ENCODE measurements at regions not wholly inside any gene's neighbourhood (a gene's known extent, or its start where the extent isn't known, plus 50 kb on each side); places are given as distances from the start of the nearest gene placed in this dataset.
"Not testable (repeated sequence)": the region's sequence is repeated elsewhere in the genome, so short reads cannot be mapped to it uniquely, and the experiment has no call there.

DNA sequence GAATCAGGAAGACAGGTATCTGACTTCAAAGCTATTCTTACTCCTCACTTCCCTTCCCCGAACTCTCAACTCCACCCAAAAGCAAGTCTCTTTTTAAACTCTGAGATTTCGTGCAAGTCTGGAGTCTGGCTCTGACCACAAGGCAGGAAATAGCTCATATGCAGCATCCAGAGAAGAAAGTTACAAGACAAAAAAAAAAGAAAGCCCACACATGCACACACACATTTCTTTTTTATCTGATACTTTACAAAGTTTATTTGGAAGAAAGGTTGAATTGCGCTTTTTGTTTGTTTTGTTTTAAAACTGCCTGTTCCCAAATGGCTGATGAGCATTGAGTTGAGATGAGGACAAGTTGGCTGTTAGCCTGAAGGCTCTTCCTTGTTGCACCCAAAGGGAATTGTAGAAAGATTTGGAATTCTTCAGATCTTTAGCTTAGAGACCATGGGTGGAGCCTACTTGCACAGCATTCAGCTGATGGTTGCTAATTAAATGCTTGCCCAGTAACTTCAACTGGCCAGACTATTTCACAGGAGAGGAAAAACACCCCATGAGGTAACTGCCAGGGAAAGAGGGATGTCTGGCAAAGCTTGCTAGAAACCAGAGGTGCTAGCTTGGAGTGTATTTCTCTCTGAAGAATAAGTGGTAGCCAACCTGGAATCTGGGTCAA lies 490.3 kb downstream of the TTLL7 start:
- peak; percentile 60 for DNase-seq

DNA sequence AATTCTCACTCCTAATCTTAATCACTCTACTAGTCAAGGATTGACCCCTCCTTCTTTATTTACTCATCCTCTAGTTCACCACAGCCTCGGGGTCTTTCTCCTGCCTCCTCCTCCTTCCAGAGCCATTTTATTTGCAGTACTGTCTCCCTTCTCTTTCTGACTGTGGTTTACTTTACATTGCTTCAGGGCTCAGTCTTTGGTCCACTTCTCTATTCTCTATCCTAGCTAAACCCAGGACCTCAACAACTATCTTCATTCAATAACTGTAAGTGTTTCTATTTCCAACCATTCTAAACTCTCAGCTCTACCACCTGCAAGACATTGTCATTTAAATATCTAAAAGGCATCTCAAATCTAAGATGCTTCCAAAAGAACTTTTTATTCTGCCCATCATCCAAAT lies 493.8 kb downstream of the TTLL7 start:
- DNase-seq: no peak

DNA sequence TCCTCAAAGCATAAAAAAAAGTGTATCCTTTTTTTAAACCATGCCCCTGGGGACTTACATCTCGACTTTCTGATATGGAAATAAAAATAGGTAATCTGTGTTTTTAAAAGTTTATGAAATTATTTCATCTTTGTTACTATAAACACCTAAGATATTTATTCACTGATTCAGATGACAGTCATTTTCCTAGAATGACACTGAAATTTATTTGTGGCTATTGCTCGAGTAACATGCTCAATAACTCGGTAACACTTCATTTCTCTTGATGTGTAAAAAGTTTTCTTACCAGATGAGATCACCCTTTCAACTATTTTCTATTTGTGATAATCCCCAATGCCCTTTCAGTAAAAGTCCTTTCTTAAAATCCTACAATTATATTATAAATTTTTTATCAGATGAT lies 495.8 kb downstream of the TTLL7 start:
- DNase-seq: no peak

DNA sequence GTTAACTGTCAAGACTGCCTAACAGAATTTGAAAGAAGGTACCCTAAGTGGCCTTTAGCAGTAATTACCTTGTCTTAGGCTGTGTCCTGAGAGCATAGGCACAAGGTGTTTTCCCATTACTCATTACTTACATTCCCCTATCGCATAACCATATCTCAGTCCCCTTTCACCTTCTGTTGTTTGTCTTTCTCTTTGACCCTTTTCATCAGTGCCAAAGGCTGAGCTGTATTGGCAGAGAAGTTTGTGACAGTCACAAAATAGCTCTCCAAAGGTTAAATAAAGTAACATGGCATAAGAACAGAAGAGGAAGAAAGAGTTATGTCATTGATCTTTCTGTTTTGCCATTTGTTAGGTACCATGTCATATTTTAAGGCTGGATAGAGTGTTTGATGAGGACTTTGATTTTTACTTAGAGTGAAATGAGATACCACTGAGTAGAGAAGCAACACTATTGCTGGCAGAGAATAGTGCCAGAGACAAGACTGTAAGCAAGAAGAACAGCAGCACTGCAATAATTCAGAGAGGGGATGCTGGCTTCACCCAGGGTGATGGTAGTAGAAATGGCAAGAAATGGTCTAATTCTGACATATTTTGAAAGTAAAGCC lies 497.8 kb downstream of the TTLL7 start:
- DNase-seq: no peak

DNA sequence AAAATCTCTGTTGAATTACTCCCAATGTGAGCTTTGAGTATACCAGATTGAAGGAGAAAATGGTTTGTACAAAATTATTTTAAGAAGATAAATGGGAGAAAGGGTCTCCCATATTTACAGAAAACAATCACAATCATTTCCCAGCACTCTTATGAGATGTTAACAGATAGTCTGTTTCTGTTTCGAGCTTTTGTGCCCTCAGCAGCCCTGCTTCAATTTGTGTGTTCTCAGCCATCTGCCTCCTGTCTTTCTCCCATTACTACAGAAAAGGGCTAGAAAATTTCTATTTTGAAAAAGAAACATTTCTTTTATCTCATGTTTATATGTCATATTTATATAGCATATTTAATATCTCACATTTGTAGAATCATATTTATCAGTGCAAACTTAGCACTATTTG lies 498.4 kb downstream of the TTLL7 start:
- no peak for DNase-seq

DNA sequence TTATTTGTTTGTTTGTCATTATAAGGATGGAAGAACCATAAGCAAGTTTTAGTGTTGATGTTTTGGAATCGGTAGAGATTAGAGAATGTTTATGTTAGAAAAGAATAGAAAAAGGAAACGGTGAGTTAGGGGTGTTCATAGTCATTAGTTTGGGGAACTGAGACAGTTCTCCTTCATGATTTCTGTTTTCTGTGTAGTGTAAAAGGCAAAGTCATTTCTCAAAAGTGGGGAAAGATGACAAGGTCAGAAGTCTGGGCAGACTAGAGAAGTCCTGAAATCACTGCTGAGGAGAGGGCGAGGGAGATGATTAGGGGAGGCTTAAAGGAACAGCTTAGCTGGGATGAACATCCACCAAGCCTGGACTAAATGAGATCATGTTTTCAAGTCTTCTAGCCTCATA lies 498.9 kb downstream of the TTLL7 start:
- no peak for DNase-seq

DNA sequence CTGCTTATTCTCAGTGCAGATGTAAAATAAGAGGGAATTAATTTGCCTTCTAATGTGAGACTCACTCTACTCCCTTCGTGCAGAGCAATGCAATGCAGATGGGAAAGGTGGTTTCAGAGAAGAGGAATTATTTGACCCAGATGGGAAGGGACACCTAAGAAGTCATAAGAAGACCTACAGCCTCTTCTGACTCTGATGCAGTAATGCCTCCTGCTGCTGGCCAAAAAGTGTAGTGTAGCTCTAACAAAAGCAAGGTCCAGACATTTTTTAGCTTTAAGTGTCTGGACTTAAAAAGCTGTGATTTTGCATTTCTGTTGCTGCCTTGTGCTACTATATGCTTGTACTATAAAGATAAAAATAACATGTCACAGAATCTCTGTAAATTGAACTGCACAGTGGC lies 501.4 kb downstream of the TTLL7 start:
- no peak for DNase-seq

DNA sequence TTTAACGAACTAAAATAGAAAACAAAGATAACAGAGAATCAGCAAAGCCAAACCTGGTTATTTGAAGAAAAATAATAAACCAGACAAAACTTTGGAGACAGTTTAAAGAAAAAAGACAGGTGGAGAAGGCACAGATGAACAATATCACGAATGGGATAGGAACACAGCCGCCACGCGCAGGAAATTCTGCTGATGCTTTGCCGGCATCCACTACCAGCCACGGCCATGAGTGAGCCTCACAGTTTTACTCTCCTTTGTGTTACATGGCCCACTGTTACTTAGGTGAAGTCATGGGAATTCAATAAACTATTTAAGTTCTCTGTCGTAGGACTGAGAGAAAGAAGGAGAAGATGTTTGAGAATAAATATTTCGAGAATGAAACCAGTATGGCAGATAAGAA lies 503.4 kb downstream of the TTLL7 start:
- DNase-seq: no peak

DNA sequence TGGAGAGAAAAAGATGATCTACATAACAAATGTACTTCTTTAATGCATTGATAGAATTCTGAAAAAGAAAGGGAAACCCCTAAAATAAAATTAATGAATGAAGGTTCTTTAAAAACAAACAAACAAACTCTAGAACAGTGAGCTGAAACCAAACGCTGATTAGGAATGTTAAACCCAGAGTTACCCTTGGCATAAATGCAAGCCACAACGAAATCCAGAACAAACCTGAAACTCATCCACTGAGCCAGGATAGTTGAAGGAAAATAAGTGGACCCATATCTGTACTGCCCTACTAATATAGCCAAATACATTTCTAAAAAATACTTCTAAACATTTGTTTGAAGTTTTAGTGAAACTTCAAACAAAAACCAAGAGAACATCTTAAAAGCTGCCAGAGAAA lies 505.3 kb downstream of the TTLL7 start:
- DNase-seq: no peak

DNA sequence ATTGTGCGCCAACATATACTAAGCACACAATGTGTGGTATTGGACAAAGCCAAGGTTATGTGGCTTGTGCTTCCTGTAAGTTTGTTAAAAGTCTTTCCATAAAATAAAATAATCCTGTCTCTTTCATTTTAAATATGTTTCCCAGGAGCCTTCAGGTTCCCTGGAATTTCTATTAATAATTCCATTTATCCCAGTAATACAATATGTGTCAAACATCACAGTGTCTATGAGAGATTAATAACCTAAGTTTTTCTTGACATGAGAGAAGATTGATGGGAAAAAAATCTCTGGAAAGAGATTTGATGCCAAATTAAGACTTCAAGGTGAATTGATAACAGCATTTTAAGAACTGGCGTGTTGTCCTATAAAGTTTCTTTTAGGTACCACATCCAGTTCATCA lies 507.0 kb downstream of the TTLL7 start:
- DNase-seq: no peak

DNA sequence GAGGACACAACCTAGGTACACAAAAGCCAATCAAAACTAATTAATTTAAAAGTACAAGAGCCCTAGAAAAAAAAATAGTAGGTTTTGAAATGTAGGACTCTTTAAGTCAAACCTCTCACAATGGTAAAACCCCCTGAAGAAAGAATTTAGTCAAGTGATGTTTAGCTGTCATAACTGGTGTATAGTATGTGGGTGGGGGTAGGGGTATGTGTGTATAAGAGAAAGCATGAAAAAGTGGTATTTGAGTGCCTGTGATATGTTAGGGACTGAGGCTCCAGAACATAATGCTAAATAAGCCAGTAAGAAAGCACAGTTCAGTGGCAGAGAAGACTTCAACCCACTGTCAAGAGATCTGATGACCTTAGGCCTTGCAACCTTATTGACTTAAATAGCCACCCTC lies 507.9 kb downstream of the TTLL7 start:
- no peak for DNase-seq

DNA sequence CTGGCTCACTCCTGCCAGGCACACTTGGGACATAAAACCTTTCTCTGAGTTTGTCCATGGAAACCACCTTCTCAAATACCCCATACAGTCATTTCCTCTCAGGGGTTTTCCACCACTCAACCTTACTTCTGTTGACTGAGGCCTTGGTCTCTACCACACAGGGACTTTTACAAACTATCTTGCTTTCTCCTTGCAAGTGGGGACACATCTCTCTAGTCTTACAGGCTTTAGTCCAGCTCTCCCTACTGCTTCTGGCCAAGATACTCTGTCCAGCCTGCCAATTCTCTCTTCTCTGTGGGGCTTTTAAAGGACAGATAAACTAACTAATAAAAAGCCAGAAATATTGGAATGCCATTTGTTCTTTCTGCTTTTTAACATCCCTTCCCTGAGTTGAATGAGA lies 510.8 kb downstream of the TTLL7 start:
- DNase-seq: not testable (repeated sequence)

DNA sequence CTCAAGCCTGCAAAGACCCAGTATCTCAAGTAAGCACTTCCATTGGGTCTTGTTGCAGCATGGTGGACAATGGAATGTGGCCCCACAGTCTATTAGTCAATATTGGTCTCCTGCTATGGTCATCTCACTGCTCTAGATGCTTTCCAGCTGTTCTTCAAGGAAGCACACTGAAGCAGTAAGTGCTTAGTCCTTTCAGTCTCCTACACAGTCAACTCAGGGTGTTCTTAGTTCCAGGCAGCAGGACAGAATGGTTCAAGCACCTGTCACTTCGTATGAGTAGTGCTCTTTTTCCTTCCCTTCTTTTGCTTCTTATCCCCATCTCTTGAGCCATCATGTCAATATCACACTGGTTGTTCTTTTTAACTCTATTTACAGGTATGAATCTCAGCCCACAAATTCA lies 511.5 kb downstream of the TTLL7 start:
- DNase-seq: not testable (repeated sequence)

DNA sequence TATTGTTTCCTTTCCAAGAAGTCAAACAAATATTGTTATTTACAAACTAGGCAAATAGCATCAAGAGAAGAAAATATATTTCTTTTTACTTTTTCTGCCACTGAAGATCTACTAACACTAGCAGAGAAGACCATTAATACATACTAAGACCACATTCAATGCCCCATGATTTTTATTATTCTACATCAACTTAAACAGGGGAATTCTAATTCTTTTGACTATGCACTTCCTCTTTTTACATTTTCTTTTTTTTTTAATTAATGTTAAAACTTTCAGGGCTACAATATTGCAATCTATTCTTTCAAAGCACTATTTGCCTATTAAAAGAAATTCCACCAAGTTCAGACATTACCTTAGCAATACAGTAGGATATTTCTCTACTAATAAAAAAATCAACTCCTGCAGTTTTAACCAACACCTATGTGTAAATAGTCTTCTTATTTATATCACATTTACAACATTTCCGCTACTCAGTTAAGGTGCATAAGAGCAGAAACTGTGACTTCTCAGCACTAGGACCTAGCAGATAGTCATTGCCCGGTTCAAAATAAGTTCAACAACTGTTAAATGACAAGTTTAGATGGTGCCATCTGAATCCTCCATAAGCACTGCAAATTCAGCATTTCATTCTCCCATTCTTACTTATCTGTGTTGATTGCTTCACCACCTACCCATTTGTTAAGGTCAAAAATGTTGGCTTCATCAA lies 513.5 kb downstream of the TTLL7 start:
- not testable (repeated sequence) for DNase-seq

DNA sequence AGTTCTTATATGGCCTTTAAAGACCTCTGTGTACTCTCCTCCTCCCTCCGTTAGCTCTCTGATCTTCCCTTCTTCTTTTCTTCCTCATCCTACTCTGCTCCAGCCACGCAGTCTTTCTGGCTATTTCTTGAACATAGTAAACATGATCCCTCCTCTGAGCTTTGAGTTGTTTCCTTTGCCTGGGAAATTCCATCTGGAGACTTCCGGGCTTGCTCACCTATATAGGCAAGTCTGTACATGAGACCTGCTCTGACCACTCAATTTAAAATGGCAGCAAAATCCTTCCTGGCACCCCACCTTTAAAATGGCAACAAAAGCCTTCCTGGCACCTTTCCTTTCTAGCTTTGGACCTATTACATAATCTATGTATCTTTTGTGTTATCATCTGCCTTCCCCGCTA lies 517.6 kb downstream of the TTLL7 start:
- not testable (repeated sequence) for DNase-seq

DNA sequence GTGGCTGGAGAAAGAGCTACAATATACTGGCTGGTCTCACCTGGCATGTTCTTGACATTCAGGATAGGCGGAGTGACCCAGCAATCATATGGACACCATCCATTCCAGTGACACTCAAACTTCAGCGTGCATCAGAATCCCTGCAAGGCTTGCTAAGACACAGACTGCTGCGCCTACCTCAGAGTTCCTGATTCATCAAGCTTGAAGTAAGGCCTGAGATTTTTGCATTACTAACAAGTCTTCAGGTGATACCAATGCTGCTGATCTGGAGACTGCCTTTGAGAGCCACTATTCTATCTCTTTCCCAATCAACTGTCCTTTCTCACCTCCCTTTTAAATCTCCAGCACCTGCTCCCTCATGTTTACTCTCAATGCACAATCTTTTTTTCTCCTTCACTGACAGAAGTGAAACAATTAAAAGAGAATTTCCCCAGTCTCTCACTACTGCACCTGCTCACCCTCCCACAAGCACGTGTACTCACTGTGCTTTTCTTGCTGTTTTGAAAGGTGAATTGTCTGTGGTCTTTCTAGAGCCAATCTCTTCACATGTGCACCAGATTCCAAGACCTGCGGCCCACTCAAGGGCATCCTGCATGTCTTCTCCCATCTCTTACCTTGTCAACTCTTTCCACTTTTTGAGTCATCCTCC lies 519.2 kb downstream of the TTLL7 start:
- not testable (repeated sequence) for DNase-seq

DNA sequence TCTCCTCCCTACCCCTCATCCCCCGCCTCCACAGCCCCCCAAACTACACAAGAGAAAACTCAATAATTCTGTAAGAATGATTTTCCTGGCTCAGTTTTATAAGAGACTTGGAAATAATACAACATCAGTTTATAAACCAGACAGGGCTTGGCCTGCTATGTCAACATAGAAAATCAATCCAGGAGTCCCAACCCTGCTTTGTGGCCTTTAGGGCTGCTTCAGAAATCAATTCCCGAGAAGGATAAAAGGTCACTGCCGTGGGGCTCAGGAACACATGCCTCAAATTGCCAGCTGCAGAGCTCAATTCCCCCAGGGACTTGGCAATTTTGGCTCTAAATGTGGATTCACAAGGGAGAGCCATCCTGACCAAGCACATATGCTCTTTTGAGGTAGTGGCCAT lies 520.8 kb downstream of the TTLL7 start:
- not testable (repeated sequence) for DNase-seq

DNA sequence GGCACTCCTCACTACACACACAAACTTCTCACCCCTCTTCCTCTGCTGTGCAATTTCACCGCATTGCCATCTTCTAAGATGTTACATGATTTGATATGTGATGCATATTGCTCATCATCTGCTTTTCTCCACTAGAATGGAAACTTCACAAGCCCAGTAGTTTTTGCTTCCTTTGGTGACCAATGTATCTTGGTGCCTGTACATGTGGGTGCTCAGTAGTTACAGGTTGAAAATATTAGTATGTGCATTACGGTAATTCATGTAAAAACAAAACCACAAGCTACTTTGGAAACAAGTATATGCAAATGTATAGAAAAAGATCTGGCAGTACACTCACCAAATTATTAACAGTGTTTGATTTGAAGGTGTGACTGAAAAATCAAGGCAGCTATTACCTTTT lies 522.4 kb downstream of the TTLL7 start:
- not testable (repeated sequence) for DNase-seq

DNA sequence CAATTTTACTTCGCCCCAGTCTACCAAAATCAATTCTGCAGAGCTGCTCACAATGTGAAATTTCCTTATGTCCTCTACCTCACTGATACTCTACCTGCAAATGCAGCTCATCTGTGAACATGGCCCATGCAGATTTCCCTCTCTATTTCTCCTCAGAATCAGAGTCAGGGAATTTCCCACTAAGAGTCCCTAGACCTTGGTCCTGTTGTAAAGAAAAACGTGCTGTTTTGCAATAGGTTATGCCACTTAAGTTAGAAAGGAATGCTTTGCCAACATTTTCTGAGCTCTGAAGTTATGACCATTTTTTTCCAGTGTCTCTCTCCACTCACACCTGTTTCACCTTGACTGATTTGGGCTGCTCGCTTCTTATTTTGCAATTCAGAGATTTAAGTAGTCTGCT lies 524.0 kb downstream of the TTLL7 start:
- not testable (repeated sequence) for DNase-seq

DNA sequence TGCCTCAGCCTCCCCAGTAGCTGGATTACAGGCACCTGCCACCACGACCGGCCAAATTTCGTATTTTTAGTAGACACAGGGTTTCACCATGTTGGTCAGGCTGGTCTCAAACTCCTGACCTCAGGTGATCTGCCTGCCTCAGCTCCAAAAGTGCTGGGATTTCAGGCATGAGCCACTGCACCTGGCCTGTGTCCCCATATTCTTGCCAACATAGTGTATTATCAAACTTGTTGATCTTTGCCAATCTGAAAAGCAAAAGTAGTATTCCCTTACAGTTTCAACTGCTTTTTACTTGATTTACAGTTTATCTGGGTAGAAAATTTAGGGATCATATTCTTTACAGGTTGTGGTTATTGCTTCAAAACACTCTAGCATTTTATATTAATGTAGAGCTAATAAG lies 524.9 kb downstream of the TTLL7 start:
- DNase-seq: not testable (repeated sequence)

DNA sequence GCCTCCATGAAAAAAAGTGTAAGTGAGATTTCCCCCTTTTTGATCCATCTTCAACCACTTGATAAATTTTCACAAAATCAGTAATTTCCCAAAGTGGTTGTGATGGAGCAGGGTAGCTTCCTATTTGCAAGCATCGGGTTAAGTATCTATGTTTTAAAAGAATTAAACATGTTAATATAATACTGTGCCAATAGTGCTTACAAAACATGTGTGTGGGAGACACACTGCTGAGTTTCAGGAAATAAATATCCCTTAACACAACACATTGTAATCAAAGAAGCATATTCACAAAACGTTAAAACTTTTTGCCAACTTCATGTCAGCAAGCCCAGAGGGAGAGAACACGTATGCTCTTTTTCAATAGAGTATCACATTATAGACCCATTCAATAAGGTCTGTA lies 526.9 kb downstream of the TTLL7 start:
- DNase-seq: peak; percentile 21

DNA sequence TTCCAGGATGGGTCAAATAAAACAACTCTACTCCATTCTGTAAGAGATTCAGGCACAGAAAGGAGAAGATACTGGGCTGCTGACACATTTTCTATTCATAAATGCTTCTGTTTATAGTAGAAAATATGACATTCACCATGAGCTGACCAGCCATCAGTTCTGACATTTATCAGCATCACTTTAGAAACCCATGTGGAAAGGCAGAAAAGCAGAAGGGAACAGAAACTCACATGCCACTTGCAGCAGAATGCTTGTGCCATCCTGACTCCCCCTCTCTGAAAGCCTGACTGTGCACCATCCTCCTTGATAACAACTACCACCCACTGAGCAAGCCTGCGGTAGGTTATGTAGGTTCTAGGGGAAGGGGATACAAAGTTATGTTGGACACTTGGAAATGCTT lies 527.7 kb downstream of the TTLL7 start:
- not testable (repeated sequence) for DNase-seq

DNA sequence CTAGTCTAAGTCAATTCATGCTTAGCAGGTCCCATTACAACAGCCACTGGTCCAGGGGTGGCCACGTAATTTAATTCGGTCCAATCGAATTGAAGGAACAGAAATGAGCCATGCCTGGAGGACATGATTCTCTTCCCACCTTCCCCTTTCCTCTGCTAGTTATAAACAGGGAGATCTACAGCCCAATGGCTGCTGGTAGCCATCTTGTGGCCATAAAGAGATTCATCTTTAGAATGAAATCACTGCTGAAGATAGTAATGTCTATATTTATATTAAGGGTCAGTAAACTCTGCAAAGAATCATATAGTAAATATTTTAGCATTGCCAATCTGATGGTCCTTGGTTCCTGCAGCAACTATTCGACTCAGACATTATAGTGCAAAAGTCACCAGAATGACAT lies 530.6 kb downstream of the TTLL7 start:
- not testable (repeated sequence) for DNase-seq
